HAP-1 (cell line): ENCODE measurements at regions not wholly inside any gene's neighbourhood (a gene's known extent, or its start where the extent isn't known, plus 50 kb on each side); places are given as distances from the start of the nearest gene placed in this dataset.
"Not testable (repeated sequence)": the region's sequence is repeated elsewhere in the genome, so short reads cannot be mapped to it uniquely, and the experiment has no call there.

Experiments
- DNase-seq, 2 experiments: peaks; one replicate each; pipeline ENCODE4 v3.0.0-alpha.2; 2016 to 2020; ENCODE audit warnings: low spot score in 2 of 2
- H3K27me3 ChIP-seq: fragments of 250-450 bp; sonication (Bioruptor Pico); 2 replicates; pipeline ENCODE4 v1.5.1; 2020; ENCODE audit warnings: low read depth, mild to moderate bottlenecking, moderate library complexity
- H3K36me3 ChIP-seq: fragments of 250-450 bp; sonication (Bioruptor Pico); replicated peaks from 2 replicates; pipeline ENCODE4 v1.5.1; 2020; ENCODE audit warnings: mild to moderate bottlenecking
- H3K4me1 ChIP-seq: fragments of 250-450 bp; sonication (Bioruptor Pico); 2 replicates; pipeline ENCODE4 v1.5.1; 2020; ENCODE audit warnings: mild to moderate bottlenecking
- H3K4me3 ChIP-seq: fragments of 250-450 bp; sonication (Bioruptor Pico); 2 replicates; pipeline ENCODE4 v1.5.1; 2020; ENCODE audit warnings: mild to moderate bottlenecking, moderate library complexity
- H3K9me3 ChIP-seq: fragments of 250-450 bp; sonication (Bioruptor Pico); 2 replicates; pipeline ENCODE4 v1.5.1; 2020; ENCODE audit warnings: mild to moderate bottlenecking, moderate library complexity
- in situ Hi-C: fragments of 300-500 bp; cut with MboI; formaldehyde crosslinking; loops from 3 replicates; pipeline ENCODE4 v1.14.3; 2020; ENCODE audit warnings: low sequenced_read_pairs, inconsistent platforms, mixed read lengths

- in situ Hi-C loops, H3K4me3 ChIP-seq, H3K4me1 ChIP-seq, H3K27me3 ChIP-seq, H3K9me3 ChIP-seq, DNase-seq, H3K36me3 ChIP-seq: not testable (repeated sequence)
Measured at GRCh38 chr11:116338500-116338899, 434.3 kb downstream of the BUD13 start.

DNA sequence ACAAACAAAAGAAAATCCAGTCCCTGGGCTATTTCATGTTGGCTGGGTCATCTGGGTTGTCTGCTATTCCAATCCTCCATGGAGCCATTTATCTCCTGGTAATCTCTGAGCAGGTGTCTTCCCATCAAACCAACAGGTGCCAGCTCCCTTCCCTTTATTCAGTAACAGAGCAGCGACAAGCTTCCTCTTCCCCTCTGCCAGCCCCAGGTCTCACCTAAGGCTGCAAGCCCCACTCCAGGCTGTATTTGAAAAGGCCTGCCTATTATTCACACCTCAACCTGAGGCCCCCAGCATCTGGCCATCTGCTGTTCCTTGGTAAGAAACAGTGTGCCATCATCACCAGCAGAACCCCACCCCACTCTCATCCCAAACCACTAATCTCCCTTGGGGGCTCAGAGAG is 436.2 kb downstream of the BUD13 start:
- Histone ChIP-seq H3K36me3 (no peaks in the 10 kb centered on the region), H3K4me3 (no peak overlapping the region), H3K9me3 (no peaks in the 10 kb centered on the region), H3K4me1 (no peaks in the 10 kb centered on the region), H3K27me3 (no peaks in the 10 kb centered on the region)
- DNase-seq, result no peak
- in situ Hi-C loops, result no loop called here

GRCh38 chr11:116335891-116336290 is 436.9 kb downstream of the BUD13 start:
- no peaks in the 10 kb centered on the region for H3K27me3 ChIP-seq
- H3K4me3 ChIP-seq, result no peak overlapping the region
- H3K9me3 ChIP-seq, result no peaks in the 10 kb centered on the region
- in situ Hi-C loops, result no loop called here
- no peak for DNase-seq
- H3K36me3 ChIP-seq, result no peaks in the 10 kb centered on the region
- no peaks in the 10 kb centered on the region for H3K4me1 ChIP-seq

DNA sequence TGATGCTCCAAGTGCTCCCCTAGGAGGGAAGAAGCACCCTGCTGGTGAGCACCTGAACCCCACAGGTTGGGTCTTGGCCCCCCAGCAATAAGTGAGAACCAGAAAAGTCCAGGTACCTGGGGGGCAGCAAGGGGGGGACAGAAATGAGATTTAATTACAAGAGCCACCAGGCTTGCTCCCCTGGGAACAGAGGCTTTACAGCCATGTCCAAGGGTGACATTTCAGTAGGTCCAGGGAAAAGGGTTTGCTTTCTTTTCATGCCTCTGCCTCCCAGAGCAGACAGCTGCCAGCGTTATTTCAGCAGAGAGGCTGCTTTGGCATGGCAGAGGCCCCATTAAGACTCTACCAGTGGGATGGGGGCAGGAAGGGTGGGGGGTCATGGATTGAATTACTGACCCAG is 437.7 kb downstream of the BUD13 start:
- no peaks in the 10 kb centered on the region for H3K4me1 ChIP-seq
- DNase-seq, result no peak
- no peaks in the 10 kb centered on the region for H3K27me3 ChIP-seq
- in situ Hi-C loops, result no loop called here
- H3K9me3 ChIP-seq, result no peaks in the 10 kb centered on the region
- H3K4me3 ChIP-seq, result no peak overlapping the region
- no peaks in the 10 kb centered on the region for H3K36me3 ChIP-seq

DNA sequence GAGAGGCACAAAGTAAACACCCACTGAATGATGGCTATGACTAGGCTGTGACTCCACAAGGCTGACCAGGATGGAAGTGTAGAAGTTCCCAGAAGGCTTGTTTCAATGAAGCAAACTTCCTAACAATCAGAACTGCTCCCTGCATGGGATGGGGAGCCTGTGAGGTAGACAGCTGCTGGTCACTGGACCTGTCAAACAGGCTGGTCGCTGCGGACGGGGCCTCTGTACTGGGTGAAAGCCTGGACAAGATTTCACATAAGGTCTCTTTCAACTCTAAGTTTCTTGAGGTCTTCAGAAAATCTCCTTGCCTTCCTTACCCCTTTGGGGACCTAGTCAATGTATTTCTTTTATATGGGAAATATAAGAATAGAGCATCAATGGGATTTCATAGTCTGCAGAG is 438.2 kb downstream of the BUD13 start:
- no peak overlapping the region for H3K4me3 ChIP-seq
- H3K27me3 ChIP-seq, result no peaks in the 10 kb centered on the region
- no peaks in the 10 kb centered on the region for H3K9me3 ChIP-seq
- no peak for DNase-seq
- in situ Hi-C loops, result no loop called here
- no peaks in the 10 kb centered on the region for H3K36me3 ChIP-seq
- H3K4me1 ChIP-seq, result no peaks in the 10 kb centered on the region

GRCh38 chr11:116333001-116333535 is 439.7 kb downstream of the BUD13 start:
- Histone ChIP-seq H3K4me1 (no peaks in the 10 kb centered on the region), H3K4me3 (no peak overlapping the region), H3K36me3 (no peaks in the 10 kb centered on the region), H3K9me3 (no peaks in the 10 kb centered on the region), H3K27me3 (no peaks in the 10 kb centered on the region)
- in situ Hi-C loops, result no loop called here
- DNase-seq, result no peak

- no peak for DNase-seq
- H3K9me3 ChIP-seq, result no peaks in the 10 kb centered on the region
- no peaks in the 10 kb centered on the region for H3K4me1 ChIP-seq
- H3K27me3 ChIP-seq, result no peaks in the 10 kb centered on the region
- H3K4me3 ChIP-seq, result no peak overlapping the region
- in situ Hi-C loops, result no loop called here
- no peaks in the 10 kb centered on the region for H3K36me3 ChIP-seq
Measured at GRCh38 chr11:116332391-116332790, 440.4 kb downstream of the BUD13 start.

DNA sequence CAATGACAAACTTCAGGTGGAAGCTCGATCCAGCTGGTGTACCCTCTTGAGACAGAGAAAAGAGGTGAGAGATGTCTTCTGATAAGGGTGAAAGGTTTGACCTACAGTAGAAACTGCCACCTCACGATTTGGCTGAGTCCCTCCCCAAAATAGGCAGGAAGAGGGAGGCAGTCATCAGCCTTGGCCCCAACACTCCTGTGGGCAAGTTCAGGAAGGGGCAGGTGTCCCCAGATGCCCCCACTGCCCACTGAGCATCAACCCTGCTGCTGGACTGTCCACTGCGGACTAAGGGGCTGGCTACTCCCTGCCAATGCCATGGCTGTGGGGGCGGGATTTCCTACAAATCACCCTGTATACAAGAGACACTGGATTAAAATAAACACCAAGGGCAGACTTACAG is 441.4 kb downstream of the BUD13 start:
- Histone ChIP-seq H3K9me3 (no peaks in the 10 kb centered on the region), H3K27me3 (no peaks in the 10 kb centered on the region), H3K4me3 (no peak overlapping the region), H3K4me1 (no peaks in the 10 kb centered on the region), H3K36me3 (no peaks in the 10 kb centered on the region)
- no peak for DNase-seq
- in situ Hi-C loops, result no loop called here

- Histone ChIP-seq H3K4me3 (no peak overlapping the region), H3K36me3 (no peaks in the 10 kb centered on the region), H3K27me3 (no peaks in the 10 kb centered on the region), H3K4me1 (no peaks in the 10 kb centered on the region), H3K9me3 (no peaks in the 10 kb centered on the region)
- in situ Hi-C loops, result no loop called here
- no peak for DNase-seq
Measured at GRCh38 chr11:116330439-116331185, 442.2 kb downstream of the BUD13 start.

DNA sequence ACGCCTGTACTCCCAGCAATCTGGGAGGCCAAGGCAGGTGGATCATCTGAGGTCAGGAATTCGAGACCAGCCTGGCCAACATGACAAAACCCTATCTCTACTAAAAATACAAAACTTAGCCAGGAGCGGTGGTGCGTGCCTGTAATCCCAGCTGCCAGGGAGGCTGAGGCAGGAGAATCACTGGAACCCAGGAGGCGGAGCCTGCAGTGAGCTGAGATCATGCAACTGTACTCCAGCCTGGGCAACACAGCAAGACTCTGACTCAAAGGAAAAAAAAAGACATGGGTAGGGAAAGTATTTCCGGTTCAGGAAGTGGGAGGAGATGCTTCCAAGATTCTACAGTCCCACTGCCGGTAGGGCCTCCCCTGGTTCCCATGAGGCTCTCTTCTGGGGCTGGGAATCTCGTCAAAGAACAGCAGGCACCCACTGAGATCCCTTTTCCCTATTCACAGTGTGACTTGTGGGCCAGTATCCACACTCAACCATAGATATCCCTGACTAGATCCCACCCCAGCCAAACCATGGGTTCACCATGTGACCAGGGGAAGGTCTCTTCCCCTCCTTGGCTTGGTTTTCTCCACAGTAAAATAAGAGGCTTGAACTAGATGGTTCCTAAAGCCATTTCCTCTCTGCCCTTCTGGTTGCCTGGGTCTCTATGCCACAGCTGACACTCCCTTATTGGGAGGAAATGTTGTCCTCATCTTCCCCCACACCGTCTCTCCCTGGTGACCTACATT is 443.3 kb downstream of the BUD13 start:
- in situ Hi-C loops, result no loop called here
- no peaks in the 10 kb centered on the region for H3K4me1 ChIP-seq

DNA sequence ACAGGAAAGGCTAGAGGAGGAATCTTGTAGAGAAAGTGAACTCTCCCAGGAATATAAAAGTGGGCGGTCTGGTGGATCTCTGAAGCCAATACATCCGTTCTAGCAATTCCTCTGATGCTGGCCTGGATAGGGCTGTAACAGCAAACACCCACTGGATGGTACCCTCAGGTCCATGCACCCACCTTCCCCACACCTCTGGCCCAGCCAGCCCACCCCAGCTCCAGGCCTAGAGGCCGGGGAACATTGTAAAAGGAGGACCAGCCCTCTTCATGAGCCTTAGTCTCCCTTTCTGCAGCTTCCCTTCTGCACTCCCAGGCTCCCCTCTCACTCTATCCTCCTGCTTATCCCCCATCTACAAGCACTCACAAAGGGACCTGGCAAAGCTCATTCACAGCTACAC is 443.9 kb downstream of the BUD13 start:
- Histone ChIP-seq H3K9me3 (no peaks in the 10 kb centered on the region), H3K36me3 (no peaks in the 10 kb centered on the region), H3K4me3 (no peak overlapping the region), H3K27me3 (no peaks in the 10 kb centered on the region), H3K4me1 (no peaks in the 10 kb centered on the region)
- in situ Hi-C loops, result no loop called here
- no peak for DNase-seq

More for the DNA sequence above, 443.3 kb downstream of the BUD13 start:
- Histone ChIP-seq H3K9me3 (no peaks in the 10 kb centered on the region), H3K4me3 (no peak overlapping the region), H3K27me3 (no peaks in the 10 kb centered on the region), H3K36me3 (no peaks in the 10 kb centered on the region)
- no peak for DNase-seq

GRCh38 chr11:116328391-116328790 is 444.4 kb downstream of the BUD13 start:
- peaks cover 2% of the 10 kb centered on the region; the same call in 1 of the 2 replicates for H3K4me1 ChIP-seq
- H3K4me3 ChIP-seq, result no peak overlapping the region
- no peaks in the 10 kb centered on the region for H3K36me3 ChIP-seq
- no peaks in the 10 kb centered on the region for H3K27me3 ChIP-seq
- in situ Hi-C loops, result no loop called here
- H3K9me3 ChIP-seq, result no peaks in the 10 kb centered on the region
- no peak for DNase-seq

DNA sequence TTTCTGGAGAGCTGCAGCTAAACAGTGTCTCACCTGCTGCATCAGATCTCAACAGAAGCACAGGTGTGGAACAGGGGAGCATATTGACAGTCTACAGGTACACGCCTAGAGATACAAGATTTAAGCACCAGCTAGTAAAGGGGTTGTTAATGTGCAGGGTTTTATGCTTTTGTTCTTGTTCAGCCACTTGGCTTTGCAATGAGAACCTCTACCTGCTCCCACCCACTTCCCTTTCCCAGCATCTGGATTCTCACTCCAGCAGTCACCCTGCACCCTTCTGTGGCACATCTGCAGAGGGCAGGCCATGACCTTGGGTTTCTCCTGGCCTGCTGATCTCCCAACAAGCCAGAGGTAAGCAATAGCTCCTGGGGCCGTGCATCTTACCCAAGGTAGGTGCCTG is 446.6 kb downstream of the BUD13 start:
- Histone ChIP-seq H3K4me3 (no peak overlapping the region), H3K27me3 (no peaks in the 10 kb centered on the region), H3K4me1 (peaks cover 6% of the 10 kb centered on the region), H3K9me3 (no peaks in the 10 kb centered on the region), H3K36me3 (no peaks in the 10 kb centered on the region)
- no peak for DNase-seq
- in situ Hi-C loops, result no loop called here

DNA sequence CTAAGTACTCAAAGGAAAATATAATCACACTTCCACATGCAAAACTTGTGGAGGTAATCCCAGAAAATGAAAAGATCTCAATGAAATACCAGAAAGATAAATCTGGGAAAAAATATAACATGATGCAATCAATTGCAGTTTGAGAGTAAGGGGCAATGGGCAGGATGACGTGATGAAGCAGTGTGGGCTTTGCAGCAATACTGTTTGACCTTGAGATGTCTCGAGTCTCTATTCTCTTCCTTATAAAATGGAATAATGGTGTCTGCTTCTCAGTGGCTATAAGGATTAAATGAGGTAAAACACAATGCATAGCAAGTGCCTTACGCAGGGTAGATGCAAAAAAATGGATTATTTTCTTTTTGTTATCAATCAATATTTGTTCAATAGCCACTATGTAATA is 447.5 kb downstream of the BUD13 start:
- Histone ChIP-seq H3K9me3 (no peaks in the 10 kb centered on the region), H3K36me3 (no peaks in the 10 kb centered on the region)
- in situ Hi-C loops, result no loop called here

More for the DNA sequence above, 447.5 kb downstream of the BUD13 start:
- Histone ChIP-seq H3K4me1 (peaks cover 6% of the 10 kb centered on the region), H3K4me3 (no peak overlapping the region), H3K27me3 (no peaks in the 10 kb centered on the region)
- DNase-seq, result no peak
